GM12864 (cell line): ENCODE measurements at regions not wholly inside any gene's neighbourhood (a gene's known extent, or its start where the extent isn't known, plus 50 kb on each side); places are given as distances from the start of the nearest gene placed in this dataset.

ENCODE experiments used
- DNase-seq: peaks from one replicate; pipeline ENCODE4 v3.0.0-alpha.2; 2011; ENCODE audit warnings: low read depth
- H3K4me3 ChIP-seq: 2 replicates; pipeline ENCODE4 v1.5.1; 2011; ENCODE audit warnings: mild to moderate bottlenecking, low read depth, low read length, control low read depth
- TF ChIP-seq, protein P1 (sequence below): IDR thresholded peaks from 2 replicates; pipeline ENCODE4 v1.5.1; 2011; ENCODE audit warnings: low read depth, mild to moderate bottlenecking, moderate library complexity, low read length, control low read depth, inconsistent platforms; ENCODE audit errors: missing control alignments

DNA sequence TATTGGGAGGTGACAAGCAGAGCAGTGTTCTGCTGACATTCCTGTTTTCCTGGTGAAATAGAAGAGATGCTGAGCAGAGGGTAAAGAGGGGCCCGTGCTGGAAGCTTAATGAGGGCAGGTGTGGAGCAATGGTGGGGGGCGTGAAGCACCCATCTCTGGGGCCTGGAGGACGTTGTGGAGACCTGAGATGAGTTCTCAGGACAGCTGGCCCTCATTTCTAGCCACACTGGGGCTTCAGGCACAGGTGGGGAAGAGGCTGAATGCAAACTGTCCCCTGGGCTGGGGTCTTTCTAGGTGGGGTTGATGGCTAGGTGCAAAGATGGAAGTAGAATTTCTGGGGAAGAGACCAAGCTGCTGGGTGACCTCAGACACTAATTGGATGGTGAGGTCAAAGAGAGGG is 274.2 kb upstream of the TCERG1L start:
- TF ChIP-seq, protein P1, sequence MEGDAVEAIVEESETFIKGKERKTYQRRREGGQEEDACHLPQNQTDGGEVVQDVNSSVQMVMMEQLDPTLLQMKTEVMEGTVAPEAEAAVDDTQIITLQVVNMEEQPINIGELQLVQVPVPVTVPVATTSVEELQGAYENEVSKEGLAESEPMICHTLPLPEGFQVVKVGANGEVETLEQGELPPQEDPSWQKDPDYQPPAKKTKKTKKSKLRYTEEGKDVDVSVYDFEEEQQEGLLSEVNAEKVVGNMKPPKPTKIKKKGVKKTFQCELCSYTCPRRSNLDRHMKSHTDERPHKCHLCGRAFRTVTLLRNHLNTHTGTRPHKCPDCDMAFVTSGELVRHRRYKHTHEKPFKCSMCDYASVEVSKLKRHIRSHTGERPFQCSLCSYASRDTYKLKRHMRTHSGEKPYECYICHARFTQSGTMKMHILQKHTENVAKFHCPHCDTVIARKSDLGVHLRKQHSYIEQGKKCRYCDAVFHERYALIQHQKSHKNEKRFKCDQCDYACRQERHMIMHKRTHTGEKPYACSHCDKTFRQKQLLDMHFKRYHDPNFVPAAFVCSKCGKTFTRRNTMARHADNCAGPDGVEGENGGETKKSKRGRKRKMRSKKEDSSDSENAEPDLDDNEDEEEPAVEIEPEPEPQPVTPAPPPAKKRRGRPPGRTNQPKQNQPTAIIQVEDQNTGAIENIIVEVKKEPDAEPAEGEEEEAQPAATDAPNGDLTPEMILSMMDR = no peak
- H3K4me3 ChIP-seq = no peak overlapping the region
- no peak for DNase-seq

DNA sequence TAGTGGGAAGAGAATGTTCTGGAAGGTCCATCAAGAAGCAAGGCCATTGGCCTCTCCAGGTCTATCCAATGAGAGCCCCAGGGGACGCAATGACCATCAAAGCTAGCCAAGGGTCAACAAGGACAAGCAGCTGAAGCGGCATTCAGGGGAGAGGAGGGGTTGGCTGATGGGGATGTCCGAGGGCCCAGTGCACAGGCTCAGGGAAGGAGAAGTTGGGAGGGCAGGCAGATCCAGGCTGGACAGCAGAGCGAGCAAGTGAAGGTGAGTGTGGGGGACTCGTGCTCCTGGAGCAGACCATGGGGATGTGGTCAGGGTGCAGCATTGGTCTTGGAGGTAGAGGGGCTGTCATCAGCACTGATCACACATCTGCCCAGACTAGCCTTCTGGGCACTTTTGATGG is 275.4 kb upstream of the TCERG1L start:
- TF ChIP-seq, protein P1 = no peak
- no peak overlapping the region for H3K4me3 ChIP-seq
- DNase-seq = no peak

DNA sequence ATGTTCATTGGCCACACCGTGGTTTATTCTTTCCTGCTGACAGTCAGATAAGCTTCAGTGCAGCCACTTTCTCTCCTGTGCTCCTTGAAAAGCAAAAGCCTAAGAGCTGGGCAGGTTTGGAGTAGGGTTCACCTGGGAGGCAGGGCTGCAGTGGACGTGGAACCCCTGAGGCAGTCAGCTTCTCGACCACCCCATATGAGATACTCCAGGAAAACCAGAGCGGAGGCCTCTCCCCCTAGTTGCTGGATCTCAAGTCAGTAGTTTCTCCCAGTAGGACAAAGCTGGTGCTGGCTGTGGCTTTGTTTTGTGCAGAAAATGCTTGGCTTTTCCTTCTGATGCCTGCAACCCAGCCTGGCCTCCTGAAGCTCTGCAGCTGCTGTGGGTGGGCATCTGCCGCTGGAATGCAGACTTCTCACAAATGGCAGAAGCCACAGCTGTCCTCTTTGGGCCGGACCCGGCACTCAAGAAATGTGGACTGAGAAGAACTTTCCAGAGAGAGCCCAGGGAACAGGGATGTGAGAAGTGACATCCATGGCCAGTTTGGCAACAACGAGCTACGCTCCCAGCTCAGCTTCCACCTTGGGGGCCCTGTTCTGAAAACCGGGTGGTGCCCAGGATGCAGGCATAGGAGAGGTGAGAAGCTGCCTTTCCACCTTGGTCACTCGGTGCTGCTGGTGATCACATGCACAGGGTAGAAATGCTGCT is 276.6 kb upstream of the TCERG1L start:
- TF ChIP-seq, protein P1 = no peak
- H3K4me3 ChIP-seq = no peak overlapping the region
- no peak for DNase-seq

DNA sequence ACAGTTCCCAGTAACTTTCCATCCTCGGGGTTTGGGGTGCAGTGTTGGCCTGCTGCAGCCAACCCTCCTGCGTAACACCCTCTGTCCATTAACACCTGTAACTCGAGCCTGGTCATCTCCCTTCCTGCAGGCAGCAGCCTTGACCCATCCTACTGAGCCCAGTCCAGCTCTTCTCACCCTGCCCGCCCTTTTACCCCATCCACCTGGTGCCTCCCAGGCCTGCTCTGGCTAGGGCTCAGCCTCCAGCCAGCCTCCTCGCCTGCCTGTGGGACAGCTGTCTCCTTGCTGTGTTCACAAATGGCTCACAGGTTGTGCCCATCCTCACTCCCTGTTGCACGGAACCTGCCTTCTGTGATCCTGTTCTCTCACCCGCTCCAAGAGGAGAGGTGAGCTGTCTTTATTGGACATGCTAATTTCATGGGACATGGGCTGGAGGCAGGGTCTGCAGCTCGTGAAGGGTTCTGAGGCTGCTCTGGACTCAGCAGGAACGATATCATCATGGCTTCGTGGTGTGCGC is 277.2 kb upstream of the TCERG1L start:
- no peak for DNase-seq
- no peak overlapping the region for H3K4me3 ChIP-seq
- TF ChIP-seq, protein P1 = no peak

DNA sequence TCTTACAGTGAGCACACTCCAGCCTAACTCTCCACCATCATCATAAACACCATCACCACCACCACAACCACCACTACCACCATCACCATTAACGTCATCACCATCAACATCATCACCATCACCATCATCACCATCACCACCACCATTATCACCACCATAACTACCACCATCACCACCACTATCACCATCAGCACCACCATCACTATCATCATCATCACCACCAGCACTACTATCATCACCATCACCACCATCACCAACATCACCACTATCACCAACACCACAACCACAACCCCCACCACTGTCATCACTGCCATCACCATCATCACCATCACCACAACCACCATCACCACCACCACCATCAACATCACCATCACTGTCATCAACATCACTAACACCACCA is 279.0 kb upstream of the TCERG1L start:
- TF ChIP-seq, protein P1 = no peak
- H3K4me3 ChIP-seq = no peak overlapping the region
- no peak for DNase-seq

DNA sequence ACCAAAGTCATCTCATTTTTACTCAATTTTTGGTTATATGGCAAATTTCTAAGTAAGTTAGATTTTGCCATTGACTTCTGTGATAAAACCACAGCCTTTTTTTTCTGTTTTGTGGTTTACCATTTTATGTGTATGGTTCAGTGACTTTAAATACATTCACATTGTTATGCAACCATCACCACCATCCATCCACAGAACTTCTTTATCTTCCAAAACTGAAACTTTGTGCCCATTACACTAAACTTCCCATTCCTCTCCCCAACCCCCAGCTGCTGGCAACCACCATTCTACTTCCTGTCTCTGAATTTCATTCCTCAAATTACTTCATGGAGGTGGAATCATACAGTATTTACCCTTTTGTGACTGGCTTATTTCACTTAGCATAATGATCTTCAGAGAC is 280.4 kb upstream of the TCERG1L start:
- TF ChIP-seq, protein P1 = no peak

DNA sequence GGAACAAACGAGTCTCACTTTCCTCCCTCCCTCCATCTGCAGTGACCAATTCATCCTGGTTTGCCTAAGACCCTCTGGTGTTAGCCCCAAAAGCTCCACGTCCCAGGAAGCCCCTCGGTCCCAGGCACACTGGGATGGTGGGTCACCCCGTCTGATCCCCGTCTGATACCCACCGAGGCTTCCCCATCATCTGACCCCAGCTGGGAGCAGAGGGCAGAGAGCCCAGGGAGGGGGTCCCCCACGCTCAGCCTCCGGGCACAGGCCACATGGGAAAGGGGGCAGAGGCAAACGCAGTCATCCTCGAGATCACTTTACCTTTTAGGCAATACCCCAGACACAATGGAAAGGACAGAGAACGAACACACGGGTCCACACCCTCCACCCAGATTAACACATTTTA is 291.6 kb upstream of the PPP2R2D start:
- no peak for DNase-seq
- TF ChIP-seq, protein P1 = no peak
- H3K4me3 ChIP-seq = no peak overlapping the region

More for the DNA sequence above, 280.4 kb upstream of the TCERG1L start:
- H3K4me3 ChIP-seq = no peak overlapping the region
- DNase-seq = no peak
